HEK293T (cell line): ENCODE measurements at regions not wholly inside any gene's neighbourhood (a gene's known extent, or its start where the extent isn't known, plus 50 kb on each side); places are given as distances from the start of the nearest gene placed in this dataset.

ENCODE experiments used
- BHLHE40 ChIP-seq: fragments of 450-650 bp; IDR thresholded peaks from 2 replicates; pipeline ENCODE4 v1.6.1; 2016; ENCODE audit warnings: mild to moderate bottlenecking, moderate library complexity, borderline replicate concordance
- FOXM1 ChIP-seq: fragments of 450-650 bp; IDR thresholded peaks from 2 replicates; pipeline ENCODE4 v1.6.1; 2017; ENCODE audit warnings: mild to moderate bottlenecking, borderline replicate concordance
- LEF1 ChIP-seq: fragments of 450-650 bp; IDR thresholded peaks from 2 replicates; pipeline ENCODE4 v1.6.1; 2017; ENCODE audit warnings: mild to moderate bottlenecking, borderline replicate concordance
- NFRKB ChIP-seq: fragments of 450-650 bp; IDR thresholded peaks from 2 replicates; pipeline ENCODE4 v1.6.1; 2016; ENCODE audit warnings: mild to moderate bottlenecking, moderate library complexity
- PKNOX1 ChIP-seq: fragments of 450-650 bp; IDR thresholded peaks from 2 replicates; pipeline ENCODE4 v1.6.1; 2016
- SP1 ChIP-seq: fragments of 450-650 bp; IDR thresholded peaks from 2 replicates; pipeline ENCODE4 v1.6.1; 2017
- SUZ12 ChIP-seq: fragments of 450-650 bp; IDR thresholded peaks from 2 replicates; pipeline ENCODE4 v1.6.1; 2016; ENCODE audit warnings: mild to moderate bottlenecking
- ZNF384 ChIP-seq: fragments of 450-650 bp; IDR thresholded peaks from 2 replicates; pipeline ENCODE4 v1.6.1; 2016

- TF ChIP-seq SUZ12, result no peak
- TF ChIP-seq SP1, result no peak
- TF ChIP-seq NFRKB, result no peak
- no peak for TF ChIP-seq LEF1
- TF ChIP-seq BHLHE40, result no peak
- no peak for TF ChIP-seq ZNF384
- TF ChIP-seq PKNOX1, result no peak
- TF ChIP-seq FOXM1, result no peak
These were observed 380.9 kb upstream of the PROK2 start for GRCh38 chr3:72165808-72166207.
